Prostate gland (tissue), 2 donors: ENCODE measurements at regions not wholly inside any gene's neighbourhood (a gene's known extent, or its start where the extent isn't known, plus 50 kb on each side); places are given as distances from the start of the nearest gene placed in this dataset.

Source experiments
- CTCF ChIP-seq, 4 experiments: fragments of 200-600 bp in 2 of 4; fragments of 450-650 bp in 2 of 4; sonication (generic) in 2 of 4; IDR thresholded peaks; 1 replicate in 3 of 4; 2 replicates in 1 of 4; pipeline ENCODE4 v1.5.1; 2016 to 2019; ENCODE audit warnings: antibody characterized with exemption in 4 of 4, mild to moderate bottlenecking in 2 of 4, moderate library complexity in 2 of 4
- POLR2A ChIP-seq: fragments of 450-650 bp; IDR thresholded peaks from one replicate; pipeline ENCODE4 v1.6.1; 2016; ENCODE audit warnings: antibody characterized with exemption, mild to moderate bottlenecking
- POLR2AphosphoS5 ChIP-seq: sonication (generic); formaldehyde crosslinking; IDR thresholded peaks from one replicate; pipeline ENCODE4 v1.6.1; 2017; ENCODE audit warnings: antibody characterized with exemption

- TF ChIP-seq CTCF (IDR thresholded peaks at IDR 0.05) (no peak), POLR2AphosphoS5 (no peak), POLR2A (no peak)
Observed at GRCh38 chr1:30819244-30819571, 61.6 kb upstream of the LAPTM5 start.
